ENCODE measurements at regions not wholly inside any gene's neighbourhood (a gene's known extent, or its start where the extent isn't known, plus 50 kb on each side); places are given as distances from the start of the nearest gene placed in this dataset.

DNA sequence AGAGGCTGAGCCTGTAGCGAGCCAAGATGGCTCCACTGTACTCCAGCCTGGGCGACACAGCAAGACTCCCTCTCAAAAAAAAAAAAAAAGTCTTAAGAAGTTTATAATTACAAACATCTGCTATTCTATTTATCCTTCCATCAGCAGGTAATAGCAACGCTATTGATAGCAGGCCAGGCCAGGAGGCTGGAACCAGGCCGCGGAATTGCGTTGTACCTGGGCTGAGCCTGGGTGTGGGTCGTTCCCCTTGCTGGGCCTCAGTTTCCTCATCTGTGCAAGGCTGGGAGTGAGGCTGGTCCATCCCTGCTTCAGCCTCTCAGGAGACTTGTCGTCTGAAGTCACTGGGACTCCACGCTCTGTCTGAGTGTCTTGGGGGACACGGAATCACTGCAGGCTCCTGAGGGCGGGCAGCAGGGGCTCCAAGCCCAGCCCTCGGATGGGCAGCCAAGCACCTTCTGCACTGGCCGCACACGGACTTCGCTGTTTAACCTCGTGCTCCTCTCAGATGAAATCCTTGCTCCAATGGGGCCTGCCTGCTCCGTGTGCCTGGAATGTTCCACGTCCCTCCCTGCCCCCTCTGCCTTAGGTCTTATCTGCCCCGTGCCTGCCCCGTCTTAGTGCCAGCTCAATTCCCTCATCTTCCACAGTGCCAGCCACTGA lies 103.9 kb upstream of the C1orf174 start:
- TF ChIP-seq, protein P1, sequence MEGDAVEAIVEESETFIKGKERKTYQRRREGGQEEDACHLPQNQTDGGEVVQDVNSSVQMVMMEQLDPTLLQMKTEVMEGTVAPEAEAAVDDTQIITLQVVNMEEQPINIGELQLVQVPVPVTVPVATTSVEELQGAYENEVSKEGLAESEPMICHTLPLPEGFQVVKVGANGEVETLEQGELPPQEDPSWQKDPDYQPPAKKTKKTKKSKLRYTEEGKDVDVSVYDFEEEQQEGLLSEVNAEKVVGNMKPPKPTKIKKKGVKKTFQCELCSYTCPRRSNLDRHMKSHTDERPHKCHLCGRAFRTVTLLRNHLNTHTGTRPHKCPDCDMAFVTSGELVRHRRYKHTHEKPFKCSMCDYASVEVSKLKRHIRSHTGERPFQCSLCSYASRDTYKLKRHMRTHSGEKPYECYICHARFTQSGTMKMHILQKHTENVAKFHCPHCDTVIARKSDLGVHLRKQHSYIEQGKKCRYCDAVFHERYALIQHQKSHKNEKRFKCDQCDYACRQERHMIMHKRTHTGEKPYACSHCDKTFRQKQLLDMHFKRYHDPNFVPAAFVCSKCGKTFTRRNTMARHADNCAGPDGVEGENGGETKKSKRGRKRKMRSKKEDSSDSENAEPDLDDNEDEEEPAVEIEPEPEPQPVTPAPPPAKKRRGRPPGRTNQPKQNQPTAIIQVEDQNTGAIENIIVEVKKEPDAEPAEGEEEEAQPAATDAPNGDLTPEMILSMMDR (IDR thresholded peaks at IDR 0.05; ENCODE audit: low read depth, low read length), result no peak
- TF ChIP-seq EZH2phosphoT487 (IDR thresholded peaks at IDR 0.05; ENCODE audit: low read depth), result no peak
- H3K27me3 ChIP-seq (ENCODE audit: low read depth, low read length), result no peaks in the 10 kb centered on the region
- no peaks in the 10 kb centered on the region for H3K79me2 ChIP-seq (ENCODE audit: low read length)
- no peak overlapping the region for H3K9ac ChIP-seq (ENCODE audit: low read length)
- no peak overlapping the region for H3K4me3 ChIP-seq (ENCODE audit: low read length)
- H3K27ac ChIP-seq (ENCODE audit: low read length), result no peak overlapping the region
- H3K4me1 ChIP-seq (ENCODE audit: low read length), result no peaks in the 10 kb centered on the region
- no peaks in the 10 kb centered on the region for H4K20me1 ChIP-seq (ENCODE audit: insufficient read depth, low read length)
- H3K36me3 ChIP-seq (replicated peaks; ENCODE audit: low read depth, low read length), result no peaks in the 10 kb centered on the region
- no peak overlapping the region for H3K4me2 ChIP-seq (ENCODE audit: low read length)
- H2AFZ ChIP-seq (ENCODE audit: low read depth, low read length), result no peak overlapping the region
- H3K9me3 ChIP-seq (ENCODE audit: insufficient read depth, low read length), result peaks cover 25% of the 10 kb centered on the region

- Histone ChIP-seq H3K36me3 (replicated peaks; ENCODE audit: low read depth, low read length) (no peaks in the 10 kb centered on the region), H4K20me1 (ENCODE audit: insufficient read depth, low read length) (no peaks in the 10 kb centered on the region), H3K27ac (ENCODE audit: low read length) (no peak overlapping the region), H3K4me1 (ENCODE audit: low read length) (no peaks in the 10 kb centered on the region), H3K9ac (ENCODE audit: low read length) (no peak overlapping the region), H2AFZ (ENCODE audit: low read depth, low read length) (no peak overlapping the region), H3K27me3 (ENCODE audit: low read depth, low read length) (no peaks in the 10 kb centered on the region), H3K4me2 (ENCODE audit: low read length) (no peak overlapping the region), H3K79me2 (ENCODE audit: low read length) (no peaks in the 10 kb centered on the region), H3K4me3 (ENCODE audit: low read length) (no peak overlapping the region), H3K9me3 (ENCODE audit: insufficient read depth, low read length) (peaks cover 27% of the 10 kb centered on the region)
- TF ChIP-seq, protein P1 (IDR thresholded peaks at IDR 0.05; ENCODE audit: low read depth, low read length), result no peak
- no peak for TF ChIP-seq EZH2phosphoT487 (IDR thresholded peaks at IDR 0.05; ENCODE audit: low read depth)
Measured at GRCh38 chr1:4004635-4005430, 104.8 kb upstream of the C1orf174 start.

- Histone ChIP-seq H3K4me3 (ENCODE audit: low read length) (no peak overlapping the region), H3K27me3 (ENCODE audit: low read depth, low read length) (no peaks in the 10 kb centered on the region), H3K4me1 (ENCODE audit: low read length) (no peaks in the 10 kb centered on the region), H4K20me1 (ENCODE audit: insufficient read depth, low read length) (no peaks in the 10 kb centered on the region), H3K9me3 (ENCODE audit: insufficient read depth, low read length) (peaks cover 27% of the 10 kb centered on the region), H3K27ac (ENCODE audit: low read length) (no peak overlapping the region), H3K9ac (ENCODE audit: low read length) (no peak overlapping the region), H3K79me2 (ENCODE audit: low read length) (no peaks in the 10 kb centered on the region), H3K36me3 (replicated peaks; ENCODE audit: low read depth, low read length) (no peaks in the 10 kb centered on the region), H3K4me2 (ENCODE audit: low read length) (no peak overlapping the region), H2AFZ (ENCODE audit: low read depth, low read length) (no peak overlapping the region)
- TF ChIP-seq, protein P1 (IDR thresholded peaks at IDR 0.05; ENCODE audit: low read depth, low read length), result no peak
- no peak for TF ChIP-seq EZH2phosphoT487 (IDR thresholded peaks at IDR 0.05; ENCODE audit: low read depth)
Measured at GRCh38 chr1:4005431-4005830, 105.4 kb upstream of the C1orf174 start.

DNA sequence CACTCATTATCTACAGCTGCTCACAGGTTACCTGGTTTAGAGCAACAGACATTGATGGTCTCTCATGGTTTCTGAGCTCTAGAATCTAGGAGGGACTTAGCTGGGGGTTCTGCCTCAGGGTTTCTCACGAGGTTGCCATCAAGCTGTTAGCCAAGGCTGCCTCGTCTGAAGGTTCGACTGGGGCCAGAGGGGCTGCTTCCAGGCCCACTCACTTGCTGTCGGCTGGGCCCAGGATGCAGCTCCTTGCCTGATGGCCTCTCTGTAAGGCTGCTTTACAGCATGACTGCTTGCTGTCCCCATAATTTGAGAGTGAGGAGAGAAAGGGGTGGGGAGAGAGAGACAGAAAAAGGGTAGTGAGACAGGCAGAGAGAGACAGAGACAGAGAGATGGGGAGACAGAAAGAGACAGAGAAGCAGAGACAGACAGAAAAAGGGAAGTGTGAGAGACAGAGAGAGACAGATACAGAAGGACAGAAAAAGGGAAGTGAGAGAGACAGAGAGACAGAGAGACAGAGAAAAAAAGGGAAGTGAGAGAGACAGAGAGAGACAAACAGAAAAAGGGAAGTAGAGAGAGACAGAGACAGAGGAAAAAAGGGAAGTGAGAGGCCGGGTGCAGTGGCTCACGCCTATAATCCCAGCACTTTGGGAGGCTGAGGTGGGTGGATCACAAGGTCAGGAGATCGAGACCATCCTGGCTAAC lies 106.8 kb upstream of the C1orf174 start:
- Histone ChIP-seq H3K4me2 (ENCODE audit: low read length) (no peak overlapping the region), H3K9ac (ENCODE audit: low read length) (no peak overlapping the region), H3K36me3 (replicated peaks; ENCODE audit: low read depth, low read length) (no peaks in the 10 kb centered on the region), H3K9me3 (ENCODE audit: insufficient read depth, low read length) (peaks cover 27% of the 10 kb centered on the region), H3K27ac (ENCODE audit: low read length) (peak overlapping the region; percentile 89), H3K4me1 (ENCODE audit: low read length) (no peaks in the 10 kb centered on the region), H2AFZ (ENCODE audit: low read depth, low read length) (no peak overlapping the region), H3K79me2 (ENCODE audit: low read length) (no peaks in the 10 kb centered on the region), H3K27me3 (ENCODE audit: low read depth, low read length) (no peaks in the 10 kb centered on the region), H3K4me3 (ENCODE audit: low read length) (no peak overlapping the region), H4K20me1 (ENCODE audit: insufficient read depth, low read length) (no peaks in the 10 kb centered on the region)
- TF ChIP-seq, protein P1 (IDR thresholded peaks at IDR 0.05; ENCODE audit: low read depth, low read length), result no peak
- TF ChIP-seq EZH2phosphoT487 (IDR thresholded peaks at IDR 0.05; ENCODE audit: low read depth), result no peak
